ENCODE measurements at regions not wholly inside any gene's neighbourhood (a gene's known extent, or its start where the extent isn't known, plus 50 kb on each side); places are given as distances from the start of the nearest gene placed in this dataset.

- no peak for DNase-seq (ENCODE audit: low spot score in 2 of 2, unreplicated experiment in 2 of 2)
- Mint-ChIP-seq H3K27me3 (ENCODE audit: low read depth) (no peaks in the 10 kb centered on the region), H3K4me3 (no peak overlapping the region), H3K36me3 (no peaks in the 10 kb centered on the region), H3K4me1 (no peaks in the 10 kb centered on the region), H3K9me3 (no peaks in the 10 kb centered on the region), H3K27ac (no peak overlapping the region)
- no peak for TF ChIP-seq CTCF (IDR thresholded peaks at IDR 0.05; ENCODE audit: unreplicated experiment)
Measured at GRCh38 chr4:59571805-59572430, 1628.2 kb upstream of the ADGRL3 start.

- no peak overlapping the region for H3K27ac Mint-ChIP-seq
- DNase-seq (ENCODE audit: low spot score in 2 of 2, unreplicated experiment in 2 of 2): no peak
- H3K4me3 Mint-ChIP-seq: no peak overlapping the region
- TF ChIP-seq CTCF (IDR thresholded peaks at IDR 0.05; ENCODE audit: unreplicated experiment): no peak
- peaks cover 23% of the 10 kb centered on the region for H3K9me3 Mint-ChIP-seq
- H3K27me3 Mint-ChIP-seq (ENCODE audit: low read depth): no peaks in the 10 kb centered on the region
- H3K36me3 Mint-ChIP-seq: no peaks in the 10 kb centered on the region
- H3K4me1 Mint-ChIP-seq: no peaks in the 10 kb centered on the region
Measured at GRCh38 chr4:59583845-59584568, 1616.1 kb upstream of the ADGRL3 start.

GRCh38 chr4:59597536-59598329 lies 1602.4 kb upstream of the ADGRL3 start:
- no peak overlapping the region for H3K27ac Mint-ChIP-seq
- no peaks in the 10 kb centered on the region for H3K27me3 Mint-ChIP-seq (ENCODE audit: low read depth)
- no peaks in the 10 kb centered on the region for H3K4me1 Mint-ChIP-seq
- H3K4me3 Mint-ChIP-seq: no peak overlapping the region
- no peaks in the 10 kb centered on the region for H3K36me3 Mint-ChIP-seq
- peaks cover 8% of the 10 kb centered on the region for H3K9me3 Mint-ChIP-seq
- DNase-seq (ENCODE audit: low spot score in 2 of 2, unreplicated experiment in 2 of 2): no peak
- no peak for TF ChIP-seq CTCF (IDR thresholded peaks at IDR 0.05; ENCODE audit: unreplicated experiment)

- H3K36me3 Mint-ChIP-seq: no peaks in the 10 kb centered on the region
- DNase-seq (ENCODE audit: low spot score in 2 of 2, unreplicated experiment in 2 of 2): no peak
- H3K27ac Mint-ChIP-seq: no peak overlapping the region
- peaks cover 8% of the 10 kb centered on the region for H3K9me3 Mint-ChIP-seq
- H3K27me3 Mint-ChIP-seq (ENCODE audit: low read depth): no peaks in the 10 kb centered on the region
- H3K4me1 Mint-ChIP-seq: no peaks in the 10 kb centered on the region
- no peak overlapping the region for H3K4me3 Mint-ChIP-seq
- TF ChIP-seq CTCF (IDR thresholded peaks at IDR 0.05; ENCODE audit: unreplicated experiment): no peak
Measured at GRCh38 chr4:59598330-59598618, 1601.9 kb upstream of the ADGRL3 start.

GRCh38 chr4:59608466-59608865 lies 1591.7 kb upstream of the ADGRL3 start:
- TF ChIP-seq CTCF (IDR thresholded peaks at IDR 0.05; ENCODE audit: unreplicated experiment): no peak
- Mint-ChIP-seq H3K4me3 (no peak overlapping the region), H3K4me1 (peaks cover 14% of the 10 kb centered on the region), H3K27ac (peak overlapping the region; percentile 59), H3K27me3 (ENCODE audit: low read depth) (no peaks in the 10 kb centered on the region), H3K9me3 (no peaks in the 10 kb centered on the region), H3K36me3 (no peaks in the 10 kb centered on the region)
- no peak for DNase-seq (ENCODE audit: low spot score in 2 of 2, unreplicated experiment in 2 of 2)

All from mesothelial cell of epicardium (in vitro differentiated cells).